GM19240 (cell line): ENCODE measurements at regions not wholly inside any gene's neighbourhood (a gene's known extent, or its start where the extent isn't known, plus 50 kb on each side); places are given as distances from the start of the nearest gene placed in this dataset.

ENCODE experiments used
- DNase-seq: peaks from one replicate; pipeline ENCODE4 v3.0.0; 2011; ENCODE audit warnings: low spot score; ENCODE audit not compliant: insufficient read length

GRCh38 chr9:117548556-117548955 lies 133.7 kb upstream of the ASTN2 start:
- DNase-seq: no peak

GRCh38 chr9:117547904-117548303 lies 133.0 kb upstream of the ASTN2 start:
- no peak for DNase-seq

GRCh38 chr9:117546894-117547678 lies 132.2 kb upstream of the ASTN2 start:
- DNase-seq: no peak

GRCh38 chr9:117545846-117546245 lies 131.0 kb upstream of the ASTN2 start:
- DNase-seq: no peak

GRCh38 chr9:117543089-117543488 lies 128.2 kb upstream of the ASTN2 start:
- no peak for DNase-seq

- no peak for DNase-seq
These were observed 127.2 kb upstream of the ASTN2 start for GRCh38 chr9:117542021-117542420.

- no peak for DNase-seq
These were observed 126.3 kb upstream of the ASTN2 start for GRCh38 chr9:117541181-117541580.

- no peak for DNase-seq
These were observed 121.1 kb upstream of the ASTN2 start for GRCh38 chr9:117535973-117536372.

- no peak for DNase-seq
These were observed 120.6 kb upstream of the ASTN2 start for GRCh38 chr9:117535434-117535833.

- no peak for DNase-seq
These were observed 113.4 kb upstream of the ASTN2 start for GRCh38 chr9:117528225-117528624.

GRCh38 chr9:117526674-117527073 lies 111.8 kb upstream of the ASTN2 start:
- DNase-seq: no peak

GRCh38 chr9:117523531-117524153 lies 108.8 kb upstream of the ASTN2 start:
- no peak for DNase-seq

- DNase-seq: no peak
These were observed 106.4 kb upstream of the ASTN2 start for GRCh38 chr9:117521293-117521692.

- DNase-seq: no peak
These were observed 102.1 kb upstream of the ASTN2 start for GRCh38 chr9:117516676-117517632.

- DNase-seq: no peak
These were observed 97.1 kb upstream of the ASTN2 start for GRCh38 chr9:117511852-117512481.

- DNase-seq: no peak
These were observed 81.5 kb upstream of the ASTN2 start for GRCh38 chr9:117496307-117496706.

- no peak for DNase-seq
These were observed 79.7 kb upstream of the ASTN2 start for GRCh38 chr9:117494401-117495090.

- no peak for DNase-seq
These were observed 77.6 kb upstream of the ASTN2 start for GRCh38 chr9:117492476-117492875.

GRCh38 chr9:117491491-117491890 lies 76.6 kb upstream of the ASTN2 start:
- DNase-seq: no peak

- DNase-seq: no peak
These were observed 75.3 kb upstream of the ASTN2 start for GRCh38 chr9:117490199-117490598.

GRCh38 chr9:117488659-117489058 lies 73.8 kb upstream of the ASTN2 start:
- no peak for DNase-seq
